ENCODE measurements at regions not wholly inside any gene's neighbourhood (a gene's known extent, or its start where the extent isn't known, plus 50 kb on each side); places are given as distances from the start of the nearest gene placed in this dataset.

- no peak for DNase-seq (ENCODE audit: low read depth)
Observed at GRCh38 chr5:106578736-106579135, 1092.0 kb downstream of the EFNA5 start.

DNA sequence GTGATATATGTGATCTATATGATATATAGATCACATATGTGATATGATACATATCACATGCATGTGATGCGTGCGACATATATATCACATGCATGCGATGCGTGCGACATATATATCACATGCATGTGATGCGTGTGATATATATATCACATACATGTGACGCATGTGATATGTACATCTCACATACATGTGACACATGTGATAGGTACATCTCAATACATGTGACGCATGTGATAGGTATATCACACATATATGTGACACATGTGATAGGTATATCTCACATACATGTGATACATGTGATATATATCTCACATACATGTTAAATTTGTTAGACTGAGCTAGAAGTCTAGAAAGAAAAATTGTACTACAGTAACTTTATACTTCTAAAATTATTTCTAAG is 1095.9 kb downstream of the EFNA5 start:
- no peak for DNase-seq (ENCODE audit: low read depth)

GRCh38 chr5:106566031-106566430 is 1104.7 kb downstream of the EFNA5 start:
- no peak for DNase-seq (ENCODE audit: low read depth)

DNA sequence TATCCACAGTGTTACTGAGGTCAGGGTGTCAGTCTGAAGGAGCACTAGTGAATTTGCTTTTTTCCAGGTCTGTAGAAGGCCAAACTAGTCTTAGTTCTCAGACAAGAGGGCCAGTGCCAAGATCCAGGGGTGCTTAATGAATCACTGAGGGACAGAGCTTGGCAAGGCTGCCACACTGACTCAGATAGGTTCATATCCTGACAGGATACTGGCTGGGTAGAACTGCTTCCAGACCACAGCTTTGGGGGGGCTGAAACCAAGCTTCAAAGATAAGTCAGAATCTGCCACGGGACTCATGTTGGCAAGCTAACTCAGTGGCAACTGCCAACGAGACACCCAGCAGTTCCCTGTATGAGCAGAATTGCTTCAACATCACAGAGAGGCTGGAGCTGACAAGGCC is 1125.4 kb downstream of the EFNA5 start:
- peak; percentile 69 for DNase-seq (ENCODE audit: low read depth)

DNA sequence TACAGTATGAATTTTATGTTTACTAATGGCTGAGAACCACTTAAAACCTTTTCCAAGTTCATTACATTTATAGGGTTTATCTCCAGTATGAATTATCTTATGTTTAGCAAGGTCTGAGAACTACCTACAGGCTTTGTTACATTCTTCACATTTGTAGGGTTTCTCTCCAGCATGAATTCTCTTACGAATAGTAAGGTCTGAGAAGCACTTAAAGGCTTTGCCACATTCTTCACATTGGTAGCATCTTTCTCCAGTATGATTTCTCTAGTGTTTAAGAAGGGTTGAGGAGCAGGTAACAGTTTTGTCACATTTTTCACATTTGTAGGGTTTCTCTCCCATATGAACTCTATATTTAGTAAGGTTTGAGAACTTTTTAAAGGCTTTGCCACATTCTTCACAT is 1127.4 kb downstream of the EFNA5 start:
- no peak for DNase-seq (ENCODE audit: low read depth)

- DNase-seq (ENCODE audit: low read depth), result peak; percentile 48
Observed at GRCh38 chr5:106530150-106530549, 1140.6 kb downstream of the EFNA5 start.

- no peak for DNase-seq (ENCODE audit: low read depth)
Observed at GRCh38 chr5:106525438-106525837, 1145.3 kb downstream of the EFNA5 start.

DNA sequence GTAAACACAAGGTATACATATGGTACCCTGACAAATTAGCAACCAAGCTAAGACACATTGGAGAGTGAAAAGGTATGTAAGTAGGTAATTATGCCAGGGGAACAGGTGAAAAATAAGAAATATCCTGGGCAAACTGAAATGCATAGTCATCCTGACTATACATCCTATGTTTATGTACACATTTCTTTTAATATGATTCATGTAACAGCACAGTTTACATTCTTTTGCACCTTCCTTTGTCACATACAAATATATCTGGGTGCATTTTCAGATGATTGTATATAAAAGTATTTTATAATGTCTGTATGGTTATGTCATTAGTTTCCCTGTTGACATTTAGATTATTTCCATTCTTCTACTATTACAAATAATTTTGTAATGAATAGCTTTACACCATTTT is 1146.9 kb downstream of the EFNA5 start:
- no peak for DNase-seq (ENCODE audit: low read depth)

- DNase-seq (ENCODE audit: low read depth), result no peak
Observed at GRCh38 chr5:106522296-106522695, 1148.4 kb downstream of the EFNA5 start.

DNA sequence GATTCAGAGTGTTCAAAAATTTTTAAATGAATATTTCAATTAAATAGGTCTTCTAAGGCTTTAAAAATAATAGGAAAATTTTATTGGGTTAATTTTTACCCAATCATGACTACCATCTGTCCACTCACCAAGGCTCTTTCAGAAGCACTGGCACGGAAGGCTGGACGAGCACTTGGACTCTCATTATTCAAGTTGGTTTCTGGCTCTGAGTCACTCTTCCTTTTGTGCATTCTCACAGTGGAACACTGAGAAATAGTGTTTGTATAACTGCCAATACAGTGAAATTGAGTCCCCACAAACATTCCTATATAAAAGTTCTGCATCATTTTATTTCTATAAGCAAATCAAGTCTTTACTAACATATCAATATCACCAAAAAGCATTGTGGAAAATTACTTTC is 1149.0 kb downstream of the EFNA5 start:
- DNase-seq (ENCODE audit: low read depth), result peak; percentile 83

DNA sequence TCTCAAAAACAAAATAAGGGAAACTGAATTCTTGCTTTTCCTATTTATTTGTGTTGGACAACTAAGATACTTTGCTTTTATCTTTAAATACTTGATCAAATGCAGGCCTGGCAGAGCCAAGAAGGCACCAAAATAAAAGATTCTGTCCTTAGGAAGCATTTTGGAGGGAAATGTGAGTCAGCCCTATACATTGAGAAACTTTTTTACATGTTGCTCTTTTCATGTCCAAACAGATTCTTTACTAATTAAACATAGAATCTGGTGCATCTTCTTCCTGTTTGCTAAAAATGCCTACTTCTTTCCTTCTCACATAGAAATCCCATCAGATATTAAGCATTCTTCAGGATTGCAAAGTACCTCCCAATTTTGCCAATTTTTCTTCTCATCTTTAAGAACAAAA is 1160.4 kb downstream of the EFNA5 start:
- DNase-seq (ENCODE audit: low read depth), result no peak

DNA sequence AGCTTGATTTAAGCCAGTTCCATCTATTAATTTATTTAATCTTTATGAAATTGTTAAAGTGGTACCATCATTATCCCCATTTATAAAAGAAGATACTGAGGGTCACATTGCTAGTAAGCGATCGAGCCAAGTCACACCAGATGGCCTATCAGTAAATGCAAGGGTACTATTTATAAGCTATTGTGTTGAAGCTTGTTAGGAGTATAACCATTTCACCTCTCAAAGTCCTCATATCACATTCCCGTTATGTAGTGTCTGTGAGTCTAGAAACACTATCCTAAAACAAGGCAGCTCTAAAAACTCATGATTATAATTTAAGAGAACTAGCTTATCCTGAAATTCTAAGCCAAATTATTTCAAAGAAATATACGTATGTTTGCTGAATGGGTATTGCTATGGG is 1161.8 kb downstream of the EFNA5 start:
- DNase-seq (ENCODE audit: low read depth), result no peak

DNA sequence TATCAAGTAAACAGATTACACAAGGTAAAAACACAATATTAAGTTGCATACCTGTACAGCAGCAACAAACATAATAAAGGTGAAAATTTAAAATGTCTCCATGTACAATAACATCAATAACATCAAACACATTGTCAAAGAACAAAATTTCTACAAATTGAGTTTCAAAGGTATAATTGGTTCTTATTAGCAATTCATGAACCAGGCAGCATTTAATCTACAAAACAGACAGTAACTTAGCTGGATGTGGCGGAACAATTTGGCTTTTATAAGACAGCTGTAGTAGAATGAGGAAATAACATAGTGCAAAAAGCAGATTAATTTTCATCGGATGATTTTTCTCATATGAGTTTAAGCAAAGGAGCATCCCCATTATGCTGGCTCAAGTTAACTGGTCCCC is 1176.8 kb downstream of the EFNA5 start:
- no peak for DNase-seq (ENCODE audit: low read depth)

GRCh38 chr5:106489004-106489403 is 1181.7 kb downstream of the EFNA5 start:
- DNase-seq (ENCODE audit: low read depth), result no peak

DNA sequence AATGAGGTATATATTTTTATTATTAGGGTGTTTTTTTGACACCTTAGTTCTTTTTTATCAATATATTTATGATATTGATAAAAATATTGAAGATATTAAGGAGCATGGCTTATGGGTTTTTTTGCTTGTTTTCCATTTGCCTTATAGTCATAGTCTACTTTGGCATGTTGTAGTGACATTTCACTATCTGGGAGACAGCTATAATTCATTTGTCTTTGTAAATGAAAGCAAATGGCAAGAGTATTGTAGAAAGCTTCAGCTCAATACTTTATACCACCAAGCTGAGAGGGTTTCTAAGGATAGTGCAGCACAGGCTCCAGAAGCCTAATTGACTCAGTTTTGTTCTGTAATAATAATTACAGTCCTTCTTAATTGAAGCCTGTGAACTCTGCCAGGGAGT is 1182.3 kb downstream of the EFNA5 start:
- DNase-seq (ENCODE audit: low read depth), result no peak

GRCh38 chr5:106481374-106481773 is 1189.4 kb downstream of the EFNA5 start:
- peak; percentile 11 for DNase-seq (ENCODE audit: low read depth)

DNA sequence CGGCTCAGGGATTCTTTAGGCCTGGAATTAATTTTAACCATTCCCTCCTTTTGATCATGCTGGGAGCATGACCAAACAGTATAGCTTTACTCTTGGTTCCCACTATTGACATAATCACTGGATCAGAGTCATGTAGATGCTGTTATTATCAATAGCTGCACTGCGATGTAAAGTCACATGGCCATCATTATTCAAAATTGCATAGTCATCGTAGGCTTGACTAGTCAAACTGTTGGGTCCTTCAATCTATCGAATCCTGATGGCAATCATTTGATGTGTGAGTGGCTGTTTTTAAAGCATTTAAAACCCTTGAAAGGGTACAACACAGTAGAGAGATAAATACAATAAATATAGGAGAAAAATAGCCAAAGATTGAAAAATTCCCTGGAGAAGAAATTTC is 1194.1 kb downstream of the EFNA5 start:
- no peak for DNase-seq (ENCODE audit: low read depth)

GRCh38 chr5:106474066-106474465 is 1196.7 kb downstream of the EFNA5 start:
- no peak for DNase-seq (ENCODE audit: low read depth)

GRCh38 chr5:106459541-106459940 is 1211.2 kb downstream of the EFNA5 start:
- peak; percentile 62 for DNase-seq (ENCODE audit: low read depth)

- DNase-seq (ENCODE audit: low read depth), result no peak
Observed at GRCh38 chr5:106454651-106455415, 1215.9 kb downstream of the EFNA5 start.

GRCh38 chr5:106454050-106454449 is 1216.7 kb downstream of the EFNA5 start:
- no peak for DNase-seq (ENCODE audit: low read depth)

DNA sequence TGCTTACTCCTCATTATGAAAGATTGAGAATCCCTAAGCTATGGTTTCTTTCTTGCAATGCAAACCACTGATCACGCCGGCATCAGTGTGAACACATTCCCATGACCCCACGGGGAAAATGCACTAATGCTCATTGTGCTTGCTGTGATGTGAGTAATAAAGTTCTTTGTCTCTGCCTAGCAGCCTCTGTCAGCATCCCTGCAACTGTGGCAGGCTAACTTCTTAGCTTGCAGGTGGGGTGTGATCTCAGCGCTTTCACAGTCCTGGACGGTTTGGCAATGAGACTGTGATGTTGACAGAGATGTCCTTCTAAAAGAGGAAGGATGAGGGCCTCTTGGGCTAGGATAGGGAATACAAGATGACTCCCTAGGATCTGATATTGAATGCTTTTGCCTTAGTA is 1218.7 kb downstream of the EFNA5 start:
- no peak for DNase-seq (ENCODE audit: low read depth)

- no peak for DNase-seq (ENCODE audit: low read depth)
Observed at GRCh38 chr5:106443746-106444145, 1227.0 kb downstream of the EFNA5 start.

DNA sequence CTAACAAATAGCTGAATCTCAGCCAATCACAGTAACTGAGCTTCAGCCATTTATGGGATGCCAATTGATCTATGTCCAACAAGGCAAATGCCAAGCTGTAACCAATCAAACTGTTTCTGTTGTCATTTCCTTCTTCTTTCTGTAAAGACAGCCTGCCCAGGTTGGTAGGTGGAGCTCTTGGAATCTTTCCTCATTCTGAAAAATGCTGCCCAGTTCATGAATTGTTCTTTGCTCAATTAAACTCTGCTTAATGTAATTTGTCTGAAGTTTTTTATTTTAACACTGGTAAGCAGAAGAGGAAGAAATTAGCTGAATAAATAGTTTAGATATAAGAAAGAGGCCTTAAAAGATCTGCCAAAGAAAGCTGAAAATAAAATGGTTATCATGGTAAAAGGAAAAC is 1235.6 kb downstream of the EFNA5 start:
- no peak for DNase-seq (ENCODE audit: low read depth)

Data from stromal cell of bone marrow (primary cell).